ENCODE measurements at regions not wholly inside any gene's neighbourhood (a gene's known extent, or its start where the extent isn't known, plus 50 kb on each side); places are given as distances from the start of the nearest gene placed in this dataset.
"Not testable (repeated sequence)": the region's sequence is repeated elsewhere in the genome, so short reads cannot be mapped to it uniquely, and the experiment has no call there.

GRCh38 chr3:150327678-150328653, 80.1 kb upstream of the TSC22D2 start:
- H3K4me1 ChIP-seq (ENCODE audit: low read depth), result no peaks in the 10 kb centered on the region
- no peak overlapping the region for H3K4me3 ChIP-seq
- H3K36me3 ChIP-seq (ENCODE audit: low read depth), result no peaks in the 10 kb centered on the region
- DNase-seq (no peak), ATAC-seq (no peak)
- intact Hi-C loops (cut with DNase I, micrococcal nuclease), result no loop called here
- TF ChIP-seq CTCF (IDR thresholded peaks at IDR 0.05), result no peak
- H3K9me3 ChIP-seq, result no peaks in the 10 kb centered on the region

- Histone ChIP-seq H3K9me3 (no peaks in the 10 kb centered on the region), H3K4me1 (ENCODE audit: low read depth) (no peaks in the 10 kb centered on the region), H3K36me3 (ENCODE audit: low read depth) (no peaks in the 10 kb centered on the region), H3K4me3 (no peak overlapping the region)
- DNase-seq (no peak), ATAC-seq (no peak)
- no peak for TF ChIP-seq CTCF (IDR thresholded peaks at IDR 0.05)
- intact Hi-C loops (cut with DNase I, micrococcal nuclease), result no loop called here
These were observed 83.3 kb upstream of the TSC22D2 start for GRCh38 chr3:150324788-150325187.

GRCh38 chr3:150324245-150324644, 83.9 kb upstream of the TSC22D2 start:
- no peaks in the 10 kb centered on the region for H3K36me3 ChIP-seq (ENCODE audit: low read depth)
- no peak overlapping the region for H3K4me3 ChIP-seq
- no peak for DNase-seq
- ATAC-seq, result no peak
- no peak for TF ChIP-seq CTCF (IDR thresholded peaks at IDR 0.05)
- no peaks in the 10 kb centered on the region for H3K9me3 ChIP-seq
- intact Hi-C loops (cut with DNase I, micrococcal nuclease), result no loop called here
- no peaks in the 10 kb centered on the region for H3K4me1 ChIP-seq (ENCODE audit: low read depth)

GRCh38 chr3:150323770-150324169, 84.3 kb upstream of the TSC22D2 start:
- DNase-seq, result no peak
- no peak for ATAC-seq
- Histone ChIP-seq H3K4me3 (no peak overlapping the region), H3K9me3 (no peaks in the 10 kb centered on the region), H3K4me1 (ENCODE audit: low read depth) (no peaks in the 10 kb centered on the region), H3K36me3 (ENCODE audit: low read depth) (no peaks in the 10 kb centered on the region)
- TF ChIP-seq CTCF (IDR thresholded peaks at IDR 0.05), result no peak
- intact Hi-C loops (cut with DNase I, micrococcal nuclease), result no loop called here

- DNase-seq; H3K4me3 ChIP-seq; ATAC-seq; H3K36me3 ChIP-seq (ENCODE audit: low read depth); intact Hi-C loops (cut with DNase I, micrococcal nuclease); H3K9me3 ChIP-seq; H3K4me1 ChIP-seq (ENCODE audit: low read depth): not testable (repeated sequence)
These were observed 85.0 kb upstream of the TSC22D2 start for GRCh38 chr3:150323091-150323490.

- H3K9me3 ChIP-seq; intact Hi-C loops (cut with DNase I, micrococcal nuclease); H3K4me3 ChIP-seq; ATAC-seq; H3K36me3 ChIP-seq (ENCODE audit: low read depth); DNase-seq; H3K4me1 ChIP-seq (ENCODE audit: low read depth): not testable (repeated sequence)
These were observed 87.1 kb upstream of the TSC22D2 start for GRCh38 chr3:150320971-150321370.
